ENCODE measurements at regions not wholly inside any gene's neighbourhood (a gene's known extent, or its start where the extent isn't known, plus 50 kb on each side); places are given as distances from the start of the nearest gene placed in this dataset.

GRCh38 chr5:13107537-13107936 lies 837.0 kb downstream of the DNAH5 start (continued):
- TF ChIP-seq ZNF462 (CRISPR knock-in tag; IDR thresholded peaks at IDR 0.05), result no peak
- no peak for TF ChIP-seq POLR2AphosphoS5 (IDR thresholded peaks at IDR 0.05; ENCODE audit: low read depth)

DNA sequence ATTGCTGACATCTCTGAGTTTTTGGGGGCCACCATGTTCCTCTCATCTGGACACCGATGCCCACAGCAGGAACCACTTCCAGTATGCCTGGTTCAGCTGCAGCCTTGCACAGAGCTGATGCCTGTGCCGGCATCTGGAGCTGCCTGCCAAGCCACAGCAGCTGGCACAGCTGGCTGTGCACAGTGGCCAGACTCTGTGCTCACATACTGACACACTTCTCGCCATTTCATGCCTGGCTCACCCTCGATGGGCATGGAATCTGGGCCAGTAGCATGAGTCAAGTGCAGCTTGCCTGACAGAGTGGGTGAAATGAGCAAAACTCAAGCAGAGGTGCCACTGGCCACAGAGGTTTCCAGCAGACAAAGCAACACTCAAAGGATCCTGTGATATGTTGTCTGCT lies 863.4 kb downstream of the DNAH5 start:
- DNase-seq (ENCODE audit: low spot score) (no peak), ATAC-seq (no peak)
- H3K27ac ChIP-seq (ENCODE audit: low read depth), result no peak overlapping the region
- no peaks in the 10 kb centered on the region for H3K4me1 ChIP-seq (ENCODE audit: insufficient read depth)
- H3K4me3 ChIP-seq, result no peak overlapping the region
- H3K9me2 ChIP-seq (ENCODE audit: insufficient read depth), result no peaks in the 10 kb centered on the region; the same call in 1 of the 2 replicates
- no peak overlapping the region for H3K4me3 Mint-ChIP-seq
- no peak overlapping the region for H2AFZ ChIP-seq
- H3F3A ChIP-seq (replicated peaks; ENCODE audit: low read depth), result no peaks in the 10 kb centered on the region
- peaks cover 10% of the 10 kb centered on the region for H3K9me3 Mint-ChIP-seq
- no peak overlapping the region for H3K27ac Mint-ChIP-seq
- peaks cover 6% of the 10 kb centered on the region; the same call in 2 of the 3 replicates for H3K36me3 Mint-ChIP-seq (ENCODE audit: low read depth)
- H3K27me3 Mint-ChIP-seq (ENCODE audit: insufficient read depth, low read depth, poor library complexity), result no peaks in the 10 kb centered on the region
- H3K36me3 ChIP-seq (ENCODE audit: insufficient read depth), result peaks cover 4% of the 10 kb centered on the region; the same call in 1 of the 2 replicates
- no peaks in the 10 kb centered on the region for H4K20me1 ChIP-seq (replicated peaks; ENCODE audit: insufficient read depth)
- no peak overlapping the region for H3K4me2 ChIP-seq
- no peaks in the 10 kb centered on the region for H3K27me3 ChIP-seq (ENCODE audit: insufficient read depth)
- no peaks in the 10 kb centered on the region for H3K79me2 ChIP-seq (replicated peaks; ENCODE audit: insufficient read depth)
- no peaks in the 10 kb centered on the region for H3K4me1 Mint-ChIP-seq
- no peak for TF ChIP-seq POLR2AphosphoS5 (IDR thresholded peaks at IDR 0.05; ENCODE audit: low read depth)
- no peak for TF ChIP-seq ZNF462 (CRISPR knock-in tag; IDR thresholded peaks at IDR 0.05)
- no peak for TF ChIP-seq STAT1 (IDR thresholded peaks at IDR 0.05; ENCODE audit: unreplicated experiment)
- TF ChIP-seq, protein P1, sequence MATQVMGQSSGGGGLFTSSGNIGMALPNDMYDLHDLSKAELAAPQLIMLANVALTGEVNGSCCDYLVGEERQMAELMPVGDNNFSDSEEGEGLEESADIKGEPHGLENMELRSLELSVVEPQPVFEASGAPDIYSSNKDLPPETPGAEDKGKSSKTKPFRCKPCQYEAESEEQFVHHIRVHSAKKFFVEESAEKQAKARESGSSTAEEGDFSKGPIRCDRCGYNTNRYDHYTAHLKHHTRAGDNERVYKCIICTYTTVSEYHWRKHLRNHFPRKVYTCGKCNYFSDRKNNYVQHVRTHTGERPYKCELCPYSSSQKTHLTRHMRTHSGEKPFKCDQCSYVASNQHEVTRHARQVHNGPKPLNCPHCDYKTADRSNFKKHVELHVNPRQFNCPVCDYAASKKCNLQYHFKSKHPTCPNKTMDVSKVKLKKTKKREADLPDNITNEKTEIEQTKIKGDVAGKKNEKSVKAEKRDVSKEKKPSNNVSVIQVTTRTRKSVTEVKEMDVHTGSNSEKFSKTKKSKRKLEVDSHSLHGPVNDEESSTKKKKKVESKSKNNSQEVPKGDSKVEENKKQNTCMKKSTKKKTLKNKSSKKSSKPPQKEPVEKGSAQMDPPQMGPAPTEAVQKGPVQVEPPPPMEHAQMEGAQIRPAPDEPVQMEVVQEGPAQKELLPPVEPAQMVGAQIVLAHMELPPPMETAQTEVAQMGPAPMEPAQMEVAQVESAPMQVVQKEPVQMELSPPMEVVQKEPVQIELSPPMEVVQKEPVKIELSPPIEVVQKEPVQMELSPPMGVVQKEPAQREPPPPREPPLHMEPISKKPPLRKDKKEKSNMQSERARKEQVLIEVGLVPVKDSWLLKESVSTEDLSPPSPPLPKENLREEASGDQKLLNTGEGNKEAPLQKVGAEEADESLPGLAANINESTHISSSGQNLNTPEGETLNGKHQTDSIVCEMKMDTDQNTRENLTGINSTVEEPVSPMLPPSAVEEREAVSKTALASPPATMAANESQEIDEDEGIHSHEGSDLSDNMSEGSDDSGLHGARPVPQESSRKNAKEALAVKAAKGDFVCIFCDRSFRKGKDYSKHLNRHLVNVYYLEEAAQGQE (IDR thresholded peaks at IDR 0.05; ENCODE audit: unreplicated experiment), result no peak

All from GM23338 (cell line).